Sciatic nerve (tissue), 2 donors: ENCODE measurements at regions not wholly inside any gene's neighbourhood (a gene's known extent, or its start where the extent isn't known, plus 50 kb on each side); places are given as distances from the start of the nearest gene placed in this dataset.
A peak's percentile ranks its signal among the peaks of the same experiment; 100 is the strongest.
"Not testable (repeated sequence)": the region's sequence is repeated elsewhere in the genome, so short reads cannot be mapped to it uniquely, and the experiment has no call there.

Experiments
- ATAC-seq: fragments of 200-7000 bp; cut with Tn5 transposase; one replicate; pipeline ENCODE4 v1.9.1; 2020; ENCODE audit warnings: mild to moderate bottlenecking, moderate library complexity
- DNase-seq: peaks from one replicate; pipeline ENCODE4 v3.0.0-alpha.2; 2020; ENCODE audit warnings: low spot score
- intact Hi-C: fragments of 100-400 bp; cut with DNase I; formaldehyde crosslinking; loops from one replicate; pipeline ENCODE4 v1.14.2; 2022
- donor health status: DM: no; HTN: no; CAD: no.
- donor health status: DM: no; HTN: no; CAD: no.

- ATAC-seq (peak; percentile 30), DNase-seq (no peak)
- intact Hi-C loops, result no loop called here
These were observed 64.0 kb downstream of the TBR1 start for GRCh38 chr2:161480123-161480522.

DNA sequence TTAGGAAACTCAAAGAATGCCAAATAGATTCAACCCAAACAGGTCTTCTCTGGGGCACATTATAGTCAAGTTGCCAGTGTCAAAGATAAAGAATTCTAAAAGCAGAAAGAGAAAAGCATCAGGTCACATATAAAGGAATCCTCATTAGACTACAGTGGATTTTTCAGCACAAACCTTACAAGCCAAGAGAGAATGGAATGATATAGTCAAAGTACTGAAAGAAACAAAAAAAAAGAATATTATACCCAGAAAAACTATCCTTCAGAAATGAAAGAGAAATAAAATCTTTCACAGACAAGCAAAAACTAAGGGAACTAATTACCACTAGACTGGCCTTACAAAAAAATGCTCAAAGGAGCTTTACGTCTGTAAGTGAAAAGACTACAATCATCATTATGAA, 65.5 kb downstream of the TBR1 start:
- ATAC-seq (no peak), DNase-seq (no peak)
- intact Hi-C loops, result no loop called here

DNA sequence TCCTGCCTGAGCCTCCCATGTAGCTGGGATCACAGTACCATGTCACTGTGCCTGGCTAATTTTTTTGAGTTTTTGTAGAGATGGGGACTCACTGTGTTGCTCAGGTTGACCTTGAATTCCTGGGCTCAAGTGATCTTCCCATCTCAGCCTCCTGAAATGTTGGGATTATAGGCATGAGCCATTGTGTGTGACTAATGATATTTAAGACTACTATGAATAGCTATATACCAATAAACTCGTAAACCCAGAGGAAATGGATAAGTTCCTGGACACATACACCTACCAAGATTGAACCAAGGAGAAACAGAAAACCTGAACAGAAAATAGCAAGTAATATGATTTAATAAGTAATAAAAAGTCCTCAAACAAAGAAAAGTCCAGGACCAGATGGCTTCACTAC, 68.0 kb downstream of the TBR1 start:
- intact Hi-C loops, result no loop called here
- DNase-seq (no peak), ATAC-seq (no peak)

DNA sequence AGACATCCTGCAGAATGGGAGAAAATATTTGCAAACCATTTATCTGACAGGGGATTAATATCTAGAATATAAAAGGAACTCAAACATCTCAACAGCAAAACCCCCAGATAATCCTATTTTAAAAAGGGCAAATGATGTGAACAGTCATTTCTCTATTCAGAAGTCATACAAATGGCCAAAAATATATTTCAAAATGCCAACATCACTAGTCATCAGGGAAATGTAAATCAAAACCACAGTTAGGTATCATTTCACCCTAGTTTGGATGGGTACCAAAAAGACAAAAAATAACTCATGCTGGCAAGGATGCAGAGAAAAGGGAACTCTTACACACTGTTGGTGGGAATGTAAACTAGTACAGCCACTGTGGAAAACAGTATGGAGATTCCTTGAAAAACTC, 70.0 kb downstream of the TBR1 start:
- intact Hi-C loops, result no loop called here
- DNase-seq, result no peak

DNA sequence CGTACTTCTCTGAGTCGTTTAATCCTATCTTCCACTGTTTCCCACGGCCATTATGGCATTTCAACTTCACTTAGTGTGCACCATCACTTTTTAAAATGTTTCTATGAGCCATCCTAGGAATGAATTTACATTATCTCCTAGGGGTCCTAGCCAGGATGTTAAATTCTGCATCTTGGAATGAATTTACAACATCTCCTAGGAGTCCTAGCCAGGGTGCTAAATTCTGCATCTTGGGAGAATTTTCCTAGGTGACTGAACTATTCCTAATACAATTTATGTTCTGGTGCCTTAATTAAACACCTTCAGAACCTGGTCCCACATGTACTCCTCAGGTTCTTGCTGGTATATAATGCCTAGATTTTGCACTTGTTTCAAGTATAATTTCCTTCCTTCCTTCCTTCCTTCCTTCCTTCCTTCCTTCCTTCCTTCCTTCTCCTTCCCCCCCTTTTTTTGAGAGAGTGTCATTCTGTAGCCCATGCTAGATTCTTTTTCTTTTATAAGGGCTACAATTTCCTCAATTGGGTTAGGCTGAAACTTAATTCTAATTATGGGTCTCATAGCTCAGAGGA, 72.1 kb downstream of the TBR1 start:
- no peak for ATAC-seq
- no peak for DNase-seq
- intact Hi-C loops, result no loop called here

More for the DNA sequence above, 70.0 kb downstream of the TBR1 start:
- ATAC-seq, result no peak

GRCh38 chr2:161488879-161489278, 72.8 kb downstream of the TBR1 start:
- DNase-seq (no peak), ATAC-seq (no peak)
- intact Hi-C loops, result no loop called here

- intact Hi-C loops, result not testable (repeated sequence)
These were observed 85.0 kb downstream of the TBR1 start for GRCh38 chr2:161500892-161501610.

DNA sequence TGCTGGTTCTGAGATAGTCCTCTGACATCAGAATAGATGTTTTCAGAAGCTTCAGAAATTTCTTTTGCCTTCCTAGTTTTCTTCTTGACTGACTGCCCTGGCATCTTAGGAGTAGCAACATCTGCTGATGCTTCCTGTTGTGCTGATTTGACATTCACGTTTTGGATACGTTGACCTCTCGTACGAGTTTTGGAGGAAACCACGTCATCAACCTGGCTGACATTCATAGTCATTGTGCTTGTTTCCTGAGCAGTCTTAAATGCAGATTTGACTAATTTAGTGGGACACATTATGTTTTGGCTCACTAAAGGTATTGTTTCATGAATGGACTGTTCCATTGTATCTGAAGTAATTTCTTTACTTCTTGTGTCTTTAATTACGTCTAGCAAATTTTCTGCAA, 86.2 kb downstream of the TBR1 start:
- intact Hi-C loops, ATAC-seq, DNase-seq: not testable (repeated sequence)

More at GRCh38 chr2:161500892-161501610, 85.0 kb downstream of the TBR1 start:
- DNase-seq, ATAC-seq: not testable (repeated sequence)

DNA sequence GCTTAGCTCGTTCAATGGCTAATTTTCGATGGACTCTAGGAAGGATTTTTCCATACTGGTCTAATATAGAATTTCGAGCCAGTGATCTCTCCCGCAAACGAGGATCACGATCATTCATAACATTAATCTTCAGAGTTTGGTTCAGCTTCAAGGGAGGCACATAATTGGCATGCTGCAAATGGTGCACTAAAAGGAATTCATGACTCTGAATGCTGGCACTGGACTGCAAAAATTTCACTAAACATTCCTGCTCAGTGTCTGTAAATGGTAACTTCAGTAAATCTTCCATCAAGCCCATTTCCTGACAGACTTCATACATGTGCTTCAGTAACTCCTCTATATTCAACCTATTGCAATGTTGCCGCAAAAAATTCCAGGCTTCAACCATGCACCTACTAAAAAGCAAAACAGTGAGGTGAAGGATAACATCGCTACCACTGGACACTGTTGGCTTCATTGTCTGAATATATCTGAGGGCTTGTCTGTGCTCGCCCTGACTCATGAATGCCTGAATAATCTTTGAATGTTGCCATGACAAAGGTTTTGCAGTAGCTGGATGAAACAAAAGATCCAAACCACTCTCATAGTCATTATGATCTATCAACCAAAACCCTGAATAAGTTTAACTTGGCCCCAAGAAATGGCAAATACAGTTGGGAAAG, 88.7 kb downstream of the TBR1 start:
- DNase-seq, intact Hi-C loops, ATAC-seq: not testable (repeated sequence)

- intact Hi-C loops, ATAC-seq, DNase-seq: not testable (repeated sequence)
These were observed 89.4 kb downstream of the TBR1 start for GRCh38 chr2:161505466-161505865.

- ATAC-seq, intact Hi-C loops, DNase-seq: not testable (repeated sequence)
These were observed 97.4 kb downstream of the TBR1 start for GRCh38 chr2:161513295-161514032.

DNA sequence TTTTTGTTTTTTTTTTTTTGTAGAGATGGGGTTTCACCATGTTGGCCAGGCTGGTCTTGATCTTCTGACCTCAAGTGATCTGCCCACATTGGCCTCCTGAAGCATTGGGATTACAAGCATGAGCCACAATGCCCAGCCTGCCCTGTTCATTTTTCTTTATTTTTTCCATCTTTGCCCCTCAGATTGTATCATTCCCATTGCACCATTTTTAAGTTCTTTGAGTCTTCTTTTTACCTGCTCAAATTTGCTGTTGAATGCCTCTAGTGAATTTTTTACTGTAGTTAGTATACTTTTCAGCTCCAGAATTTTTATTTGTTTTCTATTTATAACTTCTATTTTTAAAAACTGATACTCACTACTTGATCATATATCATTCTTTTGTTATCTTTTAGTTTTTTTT, 101.4 kb upstream of the SLC4A10 start:
- intact Hi-C loops, result no loop called here
- DNase-seq (no peak), ATAC-seq (no peak)

GRCh38 chr2:161533218-161533617, 91.0 kb upstream of the SLC4A10 start:
- DNase-seq (no peak), ATAC-seq (no peak)
- intact Hi-C loops, result no loop called here

- no peak for ATAC-seq
- intact Hi-C loops, result no loop called here
- DNase-seq, result no peak
These were observed 77.6 kb upstream of the SLC4A10 start for GRCh38 chr2:161546635-161547034.

DNA sequence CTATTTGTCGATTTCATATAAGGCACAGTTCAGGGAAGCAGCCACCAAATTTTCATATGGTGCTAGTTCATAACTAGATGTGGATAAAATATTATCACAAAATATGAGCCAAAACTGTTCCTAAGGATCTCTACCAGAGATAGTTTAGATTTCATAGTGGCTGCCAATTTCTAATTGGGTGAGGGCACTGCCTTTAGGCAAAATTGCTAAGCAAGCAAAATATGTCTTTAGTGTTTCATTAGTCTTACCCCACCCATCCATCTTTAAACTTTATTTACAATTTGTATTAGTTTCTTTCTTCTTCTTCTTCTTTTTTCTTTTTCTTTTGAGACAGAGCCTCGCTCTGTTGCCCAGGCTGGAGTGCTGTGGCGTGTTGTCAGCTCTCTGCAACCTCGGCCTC, 77.1 kb upstream of the SLC4A10 start:
- intact Hi-C loops, result no loop called here

DNA sequence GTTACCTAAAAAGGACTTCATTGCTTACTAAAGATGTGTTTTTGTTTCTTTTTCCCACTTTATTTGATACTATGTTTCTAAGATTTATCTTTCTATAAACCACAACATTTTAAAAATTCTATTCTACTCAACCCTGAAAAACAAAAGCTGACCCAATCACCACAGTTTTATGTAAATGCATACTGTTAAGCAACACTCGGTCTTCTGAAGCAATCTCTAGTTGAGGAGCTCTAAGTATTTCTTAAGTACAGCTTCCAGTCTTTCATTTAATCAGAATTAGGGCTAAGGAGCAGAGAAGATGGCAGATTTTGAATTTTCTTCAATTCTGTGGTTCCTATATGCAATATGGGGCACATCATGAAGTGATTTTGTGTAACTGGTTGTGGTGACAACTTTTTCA, 72.2 kb upstream of the SLC4A10 start:
- intact Hi-C loops, result loop anchor here (2.0 kb wide), 1 partner anchor 19 kb away; no protein-coding TSS in a partner anchor
- DNase-seq (no peak), ATAC-seq (no peak)

More for the DNA sequence above, 77.1 kb upstream of the SLC4A10 start:
- DNase-seq (no peak), ATAC-seq (no peak)

GRCh38 chr2:161555826-161556225, 68.4 kb upstream of the SLC4A10 start:
- DNase-seq (no peak), ATAC-seq (no peak)
- intact Hi-C loops, result no loop called here

GRCh38 chr2:161556440-161556839, 67.8 kb upstream of the SLC4A10 start:
- ATAC-seq, result no peak
- intact Hi-C loops, result no loop called here
- no peak for DNase-seq

- DNase-seq (no peak), ATAC-seq (no peak)
- intact Hi-C loops, result no loop called here
These were observed 66.7 kb upstream of the SLC4A10 start for GRCh38 chr2:161557538-161557937.

DNA sequence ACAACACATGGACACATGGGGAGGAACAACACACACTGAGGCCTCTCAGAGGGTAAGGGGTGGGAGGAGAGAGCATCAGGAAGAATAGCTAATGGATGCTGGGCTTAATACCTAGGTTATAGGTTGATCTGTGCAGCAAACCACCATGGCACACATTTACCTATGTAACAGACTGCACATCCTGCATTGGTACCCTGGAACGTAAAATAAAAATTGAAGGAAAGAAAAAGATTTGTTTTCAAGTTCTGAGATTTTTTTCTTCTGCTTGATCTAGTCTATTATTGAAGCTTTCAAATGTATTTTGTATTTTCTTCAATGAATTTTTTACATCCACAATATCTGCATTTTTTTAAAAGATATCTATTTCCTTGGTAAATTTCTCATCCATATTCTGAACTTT, 59.3 kb upstream of the SLC4A10 start:
- DNase-seq (no peak), ATAC-seq (no peak)
- intact Hi-C loops, result no loop called here
